NCI-H446 (cell line): ENCODE measurements at regions not wholly inside any gene's neighbourhood (a gene's known extent, or its start where the extent isn't known, plus 50 kb on each side); places are given as distances from the start of the nearest gene placed in this dataset.

ENCODE experiments used
- DNase-seq, 2 experiments: peaks; one replicate each; lab custom pipeline; 2025; lab: John Stamatoyannopoulos, UW

DNA sequence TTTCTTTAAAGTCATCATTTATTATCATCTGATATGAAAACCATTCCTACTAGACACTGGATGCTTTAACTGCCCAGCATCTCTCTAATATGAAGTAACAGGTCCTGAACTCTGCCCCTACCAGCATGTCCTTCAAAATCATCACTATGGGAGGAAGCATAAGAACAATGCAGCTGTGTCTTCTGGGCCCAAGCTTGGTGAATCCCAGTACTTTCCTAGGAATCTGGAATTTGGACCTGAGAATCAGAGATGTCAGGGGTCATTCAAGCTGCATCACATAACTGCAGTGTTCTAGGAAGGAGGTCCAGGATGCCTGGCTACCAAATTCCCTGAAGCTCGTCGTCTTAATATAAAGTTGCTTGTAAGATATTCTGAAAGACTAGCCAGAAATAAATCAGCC, 182.7 kb downstream of the AHR start:
- DNase-seq, result no peak

DNA sequence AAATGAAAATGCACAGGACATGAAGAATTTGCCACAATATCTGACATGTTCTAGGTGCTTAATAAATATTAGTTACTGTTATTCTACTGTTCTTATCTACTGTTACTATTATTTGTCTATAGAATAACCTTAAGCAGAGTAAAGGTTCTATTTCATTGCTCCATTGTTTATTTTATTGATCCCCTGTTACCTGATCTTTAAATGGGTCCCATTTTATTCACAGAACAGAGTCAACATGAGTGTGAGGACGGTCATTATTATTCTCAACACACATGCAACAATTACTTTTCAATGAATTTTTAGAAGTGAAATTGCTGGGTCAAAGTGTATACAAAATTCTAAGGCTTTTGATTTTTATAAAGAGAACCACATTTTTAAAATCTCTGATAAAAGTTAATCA, 186.9 kb downstream of the AHR start:
- DNase-seq, result no peak

DNA sequence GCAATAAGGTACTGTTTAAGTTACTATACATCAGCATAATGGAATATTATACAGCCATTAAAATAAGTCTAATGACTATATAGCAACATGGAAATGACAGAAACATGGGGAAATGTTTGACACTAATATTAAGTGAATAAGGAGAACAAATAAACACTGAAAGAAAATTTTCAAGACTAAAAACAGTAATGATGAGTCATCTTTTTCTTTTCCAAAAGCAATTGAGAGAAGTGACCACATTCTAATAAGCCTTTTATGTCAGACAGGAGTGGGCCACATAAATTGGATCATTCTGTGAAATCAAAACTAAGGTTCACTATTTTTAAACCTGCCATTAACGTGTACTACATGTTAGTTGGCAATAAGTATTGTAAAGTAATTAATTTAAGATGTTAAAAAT, 187.5 kb downstream of the AHR start:
- no peak for DNase-seq

DNA sequence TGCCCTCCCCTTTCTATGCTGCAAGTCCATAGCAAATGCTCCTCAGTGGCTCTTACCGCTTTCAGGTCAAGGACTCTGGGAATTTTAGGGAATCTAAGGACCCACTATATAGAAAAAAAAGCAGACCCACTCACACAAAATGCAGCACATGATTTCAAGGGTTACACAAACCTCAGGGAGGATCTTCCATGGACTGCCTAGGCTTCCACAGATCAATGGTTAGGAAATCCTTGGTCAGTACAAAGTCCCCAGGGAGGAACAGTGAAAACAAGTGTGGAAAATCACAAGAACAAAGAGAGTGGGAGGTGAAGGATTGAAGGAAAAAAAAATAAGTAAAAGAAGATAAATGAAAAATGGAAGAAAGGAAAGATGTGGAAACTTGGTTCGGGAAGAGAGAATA, 188.4 kb downstream of the AHR start:
- no peak for DNase-seq

DNA sequence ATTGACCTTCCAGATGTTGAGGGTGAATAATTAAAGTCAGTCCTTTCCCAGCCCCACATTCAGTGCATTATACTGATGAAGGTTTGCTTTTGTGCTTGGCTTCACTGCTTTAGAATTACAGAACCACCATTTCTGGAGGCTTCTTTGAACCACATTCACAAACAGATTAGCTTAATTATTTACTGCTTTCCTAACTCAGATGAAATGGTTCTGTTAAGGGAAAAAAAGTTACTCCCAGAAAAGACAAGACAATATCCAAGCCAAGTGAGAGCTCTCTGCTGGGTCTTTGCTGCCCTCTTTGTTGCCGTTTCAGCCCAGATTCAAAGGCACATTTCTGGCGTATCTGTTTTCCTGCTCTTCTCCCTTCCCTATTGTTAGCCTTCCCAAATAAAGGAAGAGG, 188.9 kb downstream of the AHR start:
- DNase-seq, result no peak

DNA sequence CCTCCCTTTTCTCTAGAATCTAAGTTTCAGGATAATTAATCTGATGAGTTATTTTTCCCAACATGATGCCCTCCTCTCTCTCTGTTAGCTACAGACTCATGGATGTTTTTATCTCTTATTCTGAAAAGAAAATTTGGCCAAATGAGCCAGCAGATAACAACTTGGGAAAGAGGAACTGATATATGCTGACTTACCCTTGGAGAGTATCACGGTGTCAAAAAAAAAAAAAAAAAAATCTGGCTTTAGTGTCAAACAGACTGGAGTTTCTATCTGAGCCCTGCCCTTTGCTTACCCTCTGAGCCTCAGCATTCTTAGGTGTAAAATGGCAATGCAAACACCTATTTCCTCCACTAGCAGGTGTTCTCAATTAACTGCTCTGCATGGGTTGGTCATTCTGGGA, 190.4 kb downstream of the AHR start:
- no peak for DNase-seq

DNA sequence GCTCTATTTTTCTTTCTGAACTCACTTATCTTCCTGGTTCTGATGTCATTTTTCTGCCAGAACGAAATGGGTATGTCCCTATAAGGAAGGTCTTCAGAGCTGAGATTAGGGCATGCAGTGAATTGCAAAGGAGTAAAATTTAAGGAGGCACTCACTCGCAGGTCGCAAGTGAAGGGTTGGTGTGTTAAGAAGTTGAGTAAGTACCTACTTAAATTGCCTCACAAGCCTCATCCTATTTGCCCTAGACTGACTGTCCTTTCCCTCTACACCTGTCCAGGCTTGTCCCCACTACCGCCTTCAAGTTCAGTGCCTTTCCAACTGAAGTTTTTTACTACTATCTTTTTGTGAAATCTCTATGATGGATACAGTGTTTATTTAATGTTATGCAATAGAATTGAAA, 191.5 kb downstream of the AHR start:
- DNase-seq, result no peak

DNA sequence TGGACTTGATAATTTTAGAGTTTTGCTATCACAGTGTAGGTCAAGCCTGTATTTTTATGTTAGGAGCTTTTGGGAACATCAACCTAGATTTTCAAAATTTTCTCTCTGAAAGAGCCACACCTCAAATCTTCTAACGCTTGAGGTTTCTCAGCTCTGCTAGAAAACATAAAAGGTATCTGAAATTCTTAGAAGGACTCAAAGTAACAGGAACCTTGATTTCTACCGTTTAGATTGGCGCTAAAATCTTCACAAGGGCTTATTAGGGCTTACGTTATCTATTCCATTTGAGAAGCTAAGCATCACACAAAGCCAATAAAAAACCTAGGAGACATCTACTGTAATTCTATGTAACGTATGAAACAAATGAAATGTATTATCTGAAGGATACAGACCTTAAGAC, 192.4 kb downstream of the AHR start:
- no peak for DNase-seq

DNA sequence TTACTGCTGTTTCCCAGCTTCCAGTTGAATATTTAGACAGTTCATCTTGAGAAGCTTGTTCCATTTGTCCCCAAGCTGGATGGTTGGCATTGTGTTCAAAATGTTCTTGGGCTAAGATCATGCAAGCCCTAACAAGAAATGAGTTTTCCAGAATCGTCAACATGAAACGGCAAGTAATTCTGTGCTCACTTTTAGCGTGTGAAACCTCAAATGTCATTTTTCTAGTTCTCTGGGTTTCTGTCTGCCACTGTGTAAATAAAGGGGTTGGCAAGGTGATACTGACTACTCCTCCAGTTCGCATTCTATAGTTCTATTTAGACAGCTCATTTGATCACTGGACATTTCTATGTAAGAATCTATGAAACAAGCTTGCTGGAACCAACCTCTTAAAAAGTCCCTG, 194.0 kb downstream of the AHR start:
- no peak for DNase-seq

DNA sequence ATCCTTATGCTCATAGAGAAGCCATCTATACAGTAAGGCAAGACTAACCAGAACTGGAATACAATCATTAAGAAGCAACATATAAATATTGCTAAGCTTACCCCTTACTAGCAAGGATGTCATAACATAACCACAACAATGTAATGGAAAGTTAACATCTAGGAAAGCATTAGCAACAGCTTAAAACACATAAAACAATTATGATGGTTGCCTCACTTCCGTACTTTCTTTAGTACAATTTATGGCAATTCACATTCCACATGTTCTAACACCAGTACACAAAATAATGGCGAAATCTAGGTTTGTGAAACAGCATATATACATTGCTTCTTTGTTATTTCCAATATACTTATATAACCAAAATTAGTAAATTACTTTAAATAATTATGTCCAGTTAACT, 195.0 kb downstream of the AHR start:
- no peak for DNase-seq

DNA sequence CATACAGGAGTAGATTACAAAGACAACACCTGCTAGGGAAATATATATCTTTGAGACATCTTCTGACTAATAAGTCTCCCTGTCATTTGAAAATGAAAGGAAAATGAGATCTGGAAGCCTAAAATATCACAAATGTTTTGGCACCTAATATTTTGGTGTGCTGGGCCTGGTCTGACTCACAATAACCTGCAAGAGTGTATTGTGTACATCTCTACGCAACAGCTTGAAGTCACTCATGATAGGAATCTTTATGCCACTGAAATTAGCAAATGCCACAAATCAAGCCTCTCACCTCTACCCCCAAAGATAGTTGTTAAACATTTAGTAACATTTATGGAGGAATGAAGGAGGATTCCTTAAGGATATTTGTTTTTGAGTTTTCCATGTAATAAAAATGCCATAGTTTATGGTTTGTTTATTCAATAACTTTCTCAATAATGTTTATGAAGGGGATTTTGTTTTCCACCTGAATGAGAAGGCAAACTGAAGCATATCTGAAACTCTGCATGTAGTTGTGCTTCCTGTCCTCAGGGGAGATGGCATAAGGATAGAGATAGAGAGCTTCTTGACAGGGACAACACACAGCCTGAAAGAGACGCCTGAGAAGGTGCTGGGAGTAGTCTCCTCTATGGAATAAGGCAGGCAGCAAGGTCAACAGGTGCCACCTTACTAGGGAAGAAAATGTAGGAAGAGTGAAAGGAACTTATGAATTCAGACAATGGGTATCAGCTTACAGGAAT, 197.4 kb downstream of the AHR start:
- no peak for DNase-seq

DNA sequence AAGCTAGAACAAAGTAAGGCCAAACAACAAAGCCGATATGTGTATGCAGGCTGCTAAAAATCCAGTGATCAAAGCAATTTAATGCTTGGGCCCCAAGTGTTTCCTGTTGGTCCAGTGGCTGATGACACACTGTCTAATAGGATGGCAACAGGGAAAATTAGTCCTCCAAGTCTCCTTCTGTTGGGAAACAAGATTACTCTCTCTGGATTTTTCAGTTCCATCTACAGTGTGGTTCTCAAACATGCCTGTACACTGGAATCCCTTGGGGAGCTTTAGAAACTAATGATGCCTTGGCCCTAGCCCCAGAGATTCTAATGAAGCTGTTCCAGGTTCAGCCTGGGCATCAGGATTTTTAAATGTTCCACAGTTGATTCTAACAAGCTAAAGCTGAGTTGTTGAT, 198.7 kb downstream of the AHR start:
- no peak for DNase-seq

DNA sequence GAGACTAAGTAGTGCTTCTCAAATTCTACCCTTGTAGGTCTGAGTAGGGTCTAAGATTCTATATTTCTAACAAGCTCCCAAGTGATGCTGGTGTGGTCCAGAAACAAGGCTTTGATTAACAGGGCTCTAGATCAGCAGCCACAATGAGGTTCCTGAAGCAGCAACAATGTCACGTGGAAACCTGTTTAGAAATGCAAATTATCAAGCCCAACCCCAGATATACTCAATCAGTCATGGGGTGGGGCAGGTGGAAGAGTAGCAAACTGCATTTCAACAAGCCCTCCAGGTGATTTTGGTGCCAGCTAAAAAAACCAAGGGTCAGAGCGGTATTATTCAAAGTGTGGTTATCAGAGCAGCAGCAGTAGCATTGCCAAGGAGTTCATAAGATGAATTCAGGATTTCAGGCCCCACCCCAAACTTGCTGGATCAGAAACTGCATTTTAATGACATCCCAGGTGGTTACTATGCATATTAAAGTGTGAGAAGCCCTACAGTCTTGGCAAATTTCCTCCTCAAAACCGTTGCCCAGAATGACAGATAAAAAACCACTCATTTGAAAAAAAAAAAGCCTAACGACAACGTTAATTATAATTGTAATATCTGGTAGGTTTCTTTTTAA, 199.2 kb downstream of the AHR start:
- no peak for DNase-seq

DNA sequence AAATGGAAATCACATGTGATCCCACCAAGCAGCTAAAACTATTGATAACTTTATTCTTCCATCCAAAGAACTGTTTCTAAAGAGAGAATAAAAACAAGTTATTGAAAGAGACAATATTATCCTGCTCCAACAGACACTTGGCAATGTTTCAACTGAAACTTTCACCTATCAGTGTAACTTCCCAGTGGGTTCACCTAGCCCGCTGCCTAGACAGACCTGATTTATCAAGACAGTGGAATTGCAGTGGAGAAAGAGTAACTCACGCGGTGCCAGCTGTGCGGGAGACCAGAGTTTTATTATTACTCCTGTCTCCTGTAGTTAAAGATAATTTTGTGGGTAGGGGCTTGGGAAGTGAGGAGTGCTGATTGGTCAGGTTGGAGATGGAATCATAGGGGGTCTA, 199.8 kb downstream of the AHR start:
- no peak for DNase-seq

DNA sequence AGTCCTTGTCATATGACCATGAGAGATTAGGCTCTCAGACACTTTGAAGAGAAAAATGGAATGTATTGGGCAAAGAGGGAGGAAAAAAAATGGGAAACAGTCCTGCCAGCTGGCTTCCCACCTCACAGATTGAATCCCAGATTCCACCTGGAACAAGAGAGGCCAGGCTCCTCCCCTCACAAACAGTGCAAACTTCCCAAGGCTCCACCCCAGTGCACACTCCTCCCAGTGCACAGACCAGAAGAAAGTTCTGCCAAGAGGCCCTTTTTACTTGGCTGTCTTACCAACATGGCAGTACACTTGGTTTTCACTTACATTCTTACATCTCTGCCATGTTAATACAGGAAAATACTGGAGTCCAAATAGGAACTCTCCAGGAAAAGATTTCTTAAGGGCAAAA, 202.3 kb downstream of the AHR start:
- no peak for DNase-seq

DNA sequence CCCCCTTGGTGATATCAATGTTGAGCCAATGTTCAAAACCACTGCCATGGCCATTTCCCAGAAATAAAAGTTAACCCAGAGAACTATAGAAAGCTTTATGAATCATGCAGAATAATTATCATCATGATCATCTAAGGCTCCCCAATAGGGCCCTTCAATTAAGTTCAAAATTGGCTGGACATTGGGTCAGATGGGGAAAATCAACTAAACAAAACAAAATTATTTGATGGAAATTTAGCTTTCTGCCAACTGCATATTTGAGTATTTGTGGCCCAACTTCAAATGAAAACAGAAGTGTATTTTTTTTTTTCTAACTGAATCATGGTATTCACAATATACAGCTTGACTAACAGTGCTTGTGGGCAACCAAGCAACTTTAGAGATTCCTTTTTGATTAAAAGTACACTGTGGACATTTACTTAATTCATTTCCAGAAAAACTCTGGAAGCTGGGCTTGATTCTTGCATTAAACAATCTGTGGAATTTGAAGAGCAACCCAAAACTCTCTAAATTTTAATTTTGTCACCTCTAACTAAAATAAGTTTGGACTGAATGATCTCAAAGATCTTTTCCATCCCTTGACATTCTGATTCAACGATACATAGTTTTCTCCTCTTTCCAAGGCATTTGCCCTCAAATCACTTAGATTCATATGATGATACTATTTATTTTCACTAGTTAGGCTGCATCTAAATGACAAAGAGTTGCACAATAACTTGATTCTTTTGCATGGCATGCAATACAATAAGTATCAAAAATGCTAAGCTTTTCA, 203.2 kb downstream of the AHR start:
- DNase-seq, result no peak

DNA sequence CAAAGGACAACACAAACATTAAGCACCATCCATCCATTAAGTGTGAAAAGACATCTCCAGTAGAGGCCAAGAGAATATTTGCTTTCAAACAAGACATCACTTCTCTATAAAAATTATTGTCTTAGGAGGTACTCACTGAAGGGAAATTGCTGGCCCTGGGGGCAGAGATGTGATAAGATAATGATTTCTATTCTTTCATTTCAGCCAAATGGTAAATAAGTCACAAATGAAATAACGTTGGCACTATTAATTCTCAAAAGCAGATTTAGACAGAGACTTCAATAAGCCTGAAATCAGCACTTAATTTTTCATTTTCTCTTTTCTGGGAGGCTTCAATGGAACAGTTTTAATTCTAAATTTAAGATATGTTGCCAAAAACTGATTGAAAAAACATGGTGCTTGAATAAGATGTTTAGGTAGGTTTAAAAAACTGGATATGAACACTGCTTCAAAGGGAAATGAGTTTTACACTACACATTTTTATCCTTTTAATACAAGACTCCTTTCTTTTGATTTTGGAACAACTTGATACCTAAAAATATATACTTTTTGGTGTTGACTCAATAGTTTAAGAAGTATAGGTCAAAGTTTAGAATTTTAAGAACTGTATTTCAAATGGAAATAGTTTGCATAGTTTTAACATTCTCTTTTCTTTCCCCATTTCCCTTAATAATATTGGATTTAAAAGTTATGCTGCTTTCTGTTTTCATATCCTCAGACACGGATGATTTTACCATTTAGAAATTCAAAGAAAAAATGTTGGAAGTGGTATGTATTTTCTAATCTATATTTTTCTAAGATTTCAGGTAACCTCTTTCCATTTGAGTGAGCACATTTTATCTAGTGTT, 204.0 kb downstream of the AHR start:
- no peak for DNase-seq

DNA sequence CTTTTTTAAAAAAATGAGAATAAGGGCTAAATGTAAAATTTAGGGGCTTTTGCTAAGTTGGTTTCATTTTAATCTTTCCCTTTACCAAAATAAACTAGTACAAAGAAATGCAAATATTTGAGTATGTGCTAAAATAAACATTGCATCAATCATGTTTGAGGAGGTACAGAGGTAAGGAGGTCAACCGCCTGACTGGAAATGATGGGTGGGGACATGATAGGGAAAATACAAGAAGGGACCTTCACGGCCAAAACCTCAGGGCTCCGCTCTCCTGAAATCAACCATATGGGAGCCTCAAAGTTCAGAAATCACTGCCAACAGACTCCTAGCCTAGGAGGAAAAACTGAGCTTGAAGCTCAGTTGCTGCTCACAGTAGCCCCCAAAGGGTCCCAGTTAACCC, 207.6 kb downstream of the AHR start:
- DNase-seq, result no peak

DNA sequence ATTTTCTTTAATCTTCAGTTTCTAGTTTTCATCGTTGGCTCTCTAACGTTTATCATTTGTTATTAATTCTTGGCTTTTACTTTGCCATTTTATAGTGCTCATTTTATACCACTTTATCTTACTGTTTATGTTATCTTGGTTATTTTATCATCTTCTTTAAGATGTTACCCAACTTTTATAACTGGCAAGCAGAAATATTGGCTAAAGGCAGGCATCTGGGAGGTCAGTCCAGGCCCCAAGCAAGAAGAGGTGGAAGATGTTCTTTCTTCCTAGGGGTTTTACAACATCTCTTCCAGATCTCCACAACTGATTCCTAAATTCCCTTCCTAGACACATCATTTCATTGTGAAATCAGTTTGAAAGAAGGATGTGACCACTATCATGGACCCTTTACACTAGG, 208.1 kb downstream of the AHR start:
- DNase-seq, result no peak

DNA sequence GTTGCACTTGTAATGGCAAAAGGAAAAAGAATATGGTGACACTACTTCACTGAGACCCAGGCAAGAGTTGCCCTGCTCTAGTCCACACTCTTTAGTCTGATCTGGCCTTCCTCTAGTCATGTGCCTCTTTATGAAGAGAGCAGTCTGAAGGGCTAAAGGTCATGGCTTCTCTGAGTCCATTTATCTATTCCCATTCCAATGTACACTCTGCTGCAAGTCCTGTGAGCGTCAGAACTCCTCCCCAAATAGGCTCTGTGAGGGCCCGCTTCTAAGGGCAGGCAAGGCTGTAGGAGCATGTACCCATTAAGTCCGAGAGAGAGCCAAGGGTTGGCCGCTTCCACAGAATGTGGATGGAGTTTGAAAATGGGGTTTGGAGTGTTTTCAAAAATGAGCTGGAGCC, 209.3 kb downstream of the AHR start:
- DNase-seq, result no peak

DNA sequence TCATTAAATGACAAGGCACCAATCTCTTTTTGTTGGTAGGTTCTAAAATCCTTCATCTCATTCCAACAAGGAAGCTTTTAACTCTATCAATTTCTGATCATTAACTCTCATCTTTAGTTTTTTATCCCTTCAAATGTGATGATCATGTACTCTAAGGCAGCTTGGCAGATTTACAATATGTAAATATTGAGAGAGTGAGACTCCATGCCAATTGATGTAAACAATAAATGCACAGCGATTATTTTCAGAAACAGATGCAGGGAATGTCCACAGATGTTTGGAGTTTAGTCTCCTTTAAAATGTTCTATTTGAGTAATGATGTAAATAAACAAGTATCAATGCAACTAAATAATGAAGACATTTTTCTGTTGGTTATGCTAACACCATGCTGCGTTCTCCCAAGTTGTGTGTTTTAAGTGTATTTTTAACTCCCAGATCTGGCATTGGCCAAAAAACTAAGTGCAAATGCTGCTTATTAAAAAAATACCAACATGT, 213.8 kb downstream of the AHR start:
- DNase-seq, result no peak

DNA sequence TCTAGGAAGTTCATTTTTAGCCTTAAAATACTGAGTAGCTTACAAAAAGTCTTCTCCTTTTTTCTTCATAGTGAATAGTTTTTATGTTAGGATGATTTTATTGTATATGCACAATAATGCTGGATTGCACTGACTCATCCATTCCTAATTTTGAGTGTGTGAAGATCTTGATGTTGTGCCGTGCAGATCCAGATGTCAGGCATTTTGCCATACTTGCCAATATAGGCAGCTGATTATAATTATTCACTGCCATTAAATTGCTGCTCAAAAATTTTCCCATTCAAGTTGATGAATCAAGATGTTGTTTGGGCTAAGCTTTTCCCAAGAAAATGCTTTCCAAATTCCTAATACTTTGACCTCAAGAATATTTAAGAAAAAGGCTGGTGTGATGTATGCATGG, 218.3 kb downstream of the AHR start:
- DNase-seq, result no peak
